ENCODE measurements at regions not wholly inside any gene's neighbourhood (a gene's known extent, or its start where the extent isn't known, plus 50 kb on each side); places are given as distances from the start of the nearest gene placed in this dataset.
"Not testable (repeated sequence)": the region's sequence is repeated elsewhere in the genome, so short reads cannot be mapped to it uniquely, and the experiment has no call there.

DNA sequence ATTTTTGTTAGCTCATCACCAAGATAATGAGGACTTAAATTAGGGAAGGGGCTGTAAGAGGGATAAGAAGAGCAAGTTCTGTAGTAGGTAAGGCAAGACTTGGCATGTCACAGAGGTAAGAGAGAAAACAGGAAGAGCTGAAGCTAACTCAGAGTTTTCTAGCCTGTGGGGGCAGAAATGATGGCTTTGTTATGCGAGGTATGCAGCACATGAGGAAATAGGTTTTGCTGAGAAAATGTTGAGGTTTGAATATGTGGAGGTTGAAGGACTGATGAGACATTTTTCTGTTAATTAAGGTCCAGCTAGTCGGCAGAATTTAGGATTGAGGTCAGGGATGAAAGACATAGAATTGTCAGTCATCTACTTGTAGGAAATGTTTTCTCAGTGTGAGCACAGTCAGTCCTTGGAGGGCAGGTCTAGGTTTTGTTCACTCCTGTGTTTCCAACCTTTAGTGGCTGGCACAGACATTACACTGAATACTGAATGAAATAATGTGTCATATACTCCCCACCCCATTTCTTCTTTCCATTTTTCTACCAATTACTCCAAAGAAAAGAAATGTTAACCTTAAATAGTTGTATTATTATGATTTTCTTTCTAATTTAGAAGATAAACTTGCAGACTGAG, 154.0 kb upstream of the AADAT start:
- Mint-ChIP-seq H3K4me3 (no peak overlapping the region), H3K27me3 (ENCODE audit: low read depth) (no peaks in the 10 kb centered on the region)

DNA sequence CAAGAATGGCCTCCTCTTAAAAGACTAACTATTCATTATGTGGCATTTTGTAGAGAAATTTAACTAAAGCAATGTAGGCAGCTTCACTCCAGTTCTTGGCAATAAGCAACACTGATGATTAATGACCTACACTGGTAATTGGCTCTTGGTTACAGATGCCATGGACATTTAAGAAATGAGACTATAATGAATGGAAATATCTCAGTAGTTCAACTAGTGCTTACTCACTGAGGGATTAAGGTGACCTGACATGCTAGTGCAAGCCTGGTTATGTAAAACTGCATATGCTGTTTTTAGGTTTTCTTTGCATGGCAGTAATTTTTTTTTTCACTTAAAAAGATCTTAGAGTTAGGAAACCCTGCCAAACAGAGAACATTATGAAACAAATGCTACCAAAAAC, 152.7 kb upstream of the AADAT start:
- Mint-ChIP-seq H3K9me3 (no peaks in the 10 kb centered on the region), H3K4me1 (ENCODE audit: low read depth) (no peaks in the 10 kb centered on the region), H3K27ac (no peak overlapping the region), H3K27me3 (ENCODE audit: low read depth) (no peaks in the 10 kb centered on the region), H3K36me3 (ENCODE audit: low read depth) (no peaks in the 10 kb centered on the region), H3K4me3 (no peak overlapping the region)

More for the DNA sequence above, 154.0 kb upstream of the AADAT start:
- no peak overlapping the region for H3K27ac Mint-ChIP-seq
- H3K4me1 Mint-ChIP-seq (ENCODE audit: low read depth) = no peaks in the 10 kb centered on the region
- no peaks in the 10 kb centered on the region for H3K9me3 Mint-ChIP-seq
- H3K36me3 Mint-ChIP-seq (ENCODE audit: low read depth) = no peaks in the 10 kb centered on the region

GRCh38 chr4:170234800-170235199, 145.0 kb upstream of the AADAT start:
- H3K9me3 Mint-ChIP-seq = no peaks in the 10 kb centered on the region
- H3K4me3 Mint-ChIP-seq = no peak overlapping the region
- no peak overlapping the region for H3K27ac Mint-ChIP-seq
- no peaks in the 10 kb centered on the region for H3K27me3 Mint-ChIP-seq (ENCODE audit: low read depth)
- H3K36me3 Mint-ChIP-seq (ENCODE audit: low read depth) = no peaks in the 10 kb centered on the region
- H3K4me1 Mint-ChIP-seq (ENCODE audit: low read depth) = no peaks in the 10 kb centered on the region

- no peaks in the 10 kb centered on the region for H3K9me3 Mint-ChIP-seq
- H3K27me3 Mint-ChIP-seq (ENCODE audit: low read depth) = no peaks in the 10 kb centered on the region
- no peaks in the 10 kb centered on the region for H3K4me1 Mint-ChIP-seq (ENCODE audit: low read depth)
- no peak overlapping the region for H3K4me3 Mint-ChIP-seq
- no peak overlapping the region for H3K27ac Mint-ChIP-seq
- H3K36me3 Mint-ChIP-seq (ENCODE audit: low read depth) = no peaks in the 10 kb centered on the region
Observed at GRCh38 chr4:170231377-170231776, 141.6 kb upstream of the AADAT start.

GRCh38 chr4:170230242-170230641, 140.5 kb upstream of the AADAT start:
- Mint-ChIP-seq H3K27ac (no peak overlapping the region), H3K4me1 (ENCODE audit: low read depth) (no peaks in the 10 kb centered on the region), H3K27me3 (ENCODE audit: low read depth) (no peaks in the 10 kb centered on the region), H3K9me3 (no peaks in the 10 kb centered on the region), H3K36me3 (ENCODE audit: low read depth) (no peaks in the 10 kb centered on the region), H3K4me3 (no peak overlapping the region)

DNA sequence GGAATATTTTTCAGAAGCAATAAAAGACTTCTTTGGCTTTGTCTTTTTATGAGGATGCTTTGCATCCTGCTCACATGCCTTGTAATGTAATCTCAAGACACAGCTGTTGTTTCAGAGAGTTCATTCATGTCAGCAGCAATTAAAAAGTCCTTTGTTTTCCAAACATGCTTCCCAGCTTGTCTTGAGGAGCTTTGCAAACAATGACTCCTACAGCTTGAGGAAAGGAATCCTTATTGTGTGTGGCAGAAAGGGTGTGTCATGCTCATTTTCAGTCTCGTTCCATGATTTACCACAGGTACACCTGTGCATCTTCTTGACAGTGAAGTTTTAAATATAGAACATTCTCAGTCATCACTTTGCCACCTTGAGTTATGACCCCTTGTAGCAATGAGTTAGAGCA, 139.2 kb upstream of the AADAT start:
- Mint-ChIP-seq H3K36me3 (ENCODE audit: low read depth) (no peaks in the 10 kb centered on the region), H3K4me3 (no peak overlapping the region), H3K27ac (no peak overlapping the region), H3K27me3 (ENCODE audit: low read depth) (no peaks in the 10 kb centered on the region), H3K4me1 (ENCODE audit: low read depth) (no peaks in the 10 kb centered on the region), H3K9me3 (no peaks in the 10 kb centered on the region)

GRCh38 chr4:170227928-170228327, 138.2 kb upstream of the AADAT start:
- no peaks in the 10 kb centered on the region for H3K27me3 Mint-ChIP-seq (ENCODE audit: low read depth)
- no peak overlapping the region for H3K27ac Mint-ChIP-seq
- H3K36me3 Mint-ChIP-seq (ENCODE audit: low read depth) = no peaks in the 10 kb centered on the region
- no peaks in the 10 kb centered on the region for H3K4me1 Mint-ChIP-seq (ENCODE audit: low read depth)
- H3K4me3 Mint-ChIP-seq = no peak overlapping the region
- no peaks in the 10 kb centered on the region for H3K9me3 Mint-ChIP-seq

DNA sequence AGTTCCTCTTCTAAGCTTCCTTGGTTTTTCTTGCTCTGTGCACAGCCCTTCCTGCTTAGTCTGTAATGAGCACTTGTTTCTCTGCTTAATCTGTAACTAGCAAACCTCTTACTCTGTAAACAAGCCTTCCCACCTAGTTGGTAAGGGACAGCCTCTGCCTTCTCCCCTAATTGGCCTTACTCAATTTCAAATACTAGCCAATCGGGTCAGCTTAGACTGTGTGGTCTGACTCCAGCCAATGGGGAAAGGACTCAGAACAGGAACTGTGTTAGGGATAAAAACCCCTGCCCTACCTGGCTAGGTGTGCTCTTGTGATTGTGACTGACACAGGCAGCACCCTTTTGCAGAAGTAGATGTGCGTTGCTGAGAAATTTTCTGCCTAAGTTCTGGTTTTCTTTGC, 136.5 kb upstream of the AADAT start:
- Mint-ChIP-seq H3K36me3 (ENCODE audit: low read depth) (no peaks in the 10 kb centered on the region), H3K27ac (no peak overlapping the region), H3K4me1 (ENCODE audit: low read depth) (no peaks in the 10 kb centered on the region), H3K27me3 (ENCODE audit: low read depth) (no peaks in the 10 kb centered on the region), H3K9me3 (no peaks in the 10 kb centered on the region), H3K4me3 (no peak overlapping the region)

DNA sequence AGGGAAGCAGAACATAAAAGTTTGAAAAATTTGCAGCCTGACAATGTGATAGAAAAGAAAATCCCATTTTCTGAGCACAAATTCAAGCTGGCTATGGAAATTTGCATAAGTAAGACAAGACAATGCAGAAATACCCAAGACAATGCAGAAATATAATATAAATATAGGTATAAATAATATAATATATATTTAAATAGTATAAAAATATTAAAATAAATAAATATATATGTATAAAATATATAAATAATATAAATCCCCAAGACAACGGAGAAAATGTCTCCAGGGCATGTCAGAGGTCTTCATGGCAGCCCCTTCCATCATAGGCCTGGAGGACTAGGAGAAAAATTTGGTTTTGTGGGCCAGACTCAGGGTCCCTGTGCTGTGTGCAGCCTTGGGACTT, 125.0 kb upstream of the AADAT start:
- H3K27ac Mint-ChIP-seq = no peak overlapping the region
- H3K9me3 Mint-ChIP-seq = peaks cover 30% of the 10 kb centered on the region
- H3K27me3 Mint-ChIP-seq (ENCODE audit: low read depth) = no peaks in the 10 kb centered on the region
- H3K4me3 Mint-ChIP-seq = no peak overlapping the region
- H3K4me1 Mint-ChIP-seq (ENCODE audit: low read depth) = no peaks in the 10 kb centered on the region
- no peaks in the 10 kb centered on the region for H3K36me3 Mint-ChIP-seq (ENCODE audit: low read depth)

- Mint-ChIP-seq H3K27ac (no peak overlapping the region), H3K4me3 (no peak overlapping the region), H3K4me1 (ENCODE audit: low read depth) (no peaks in the 10 kb centered on the region), H3K9me3 (peaks cover 30% of the 10 kb centered on the region), H3K27me3 (ENCODE audit: low read depth) (no peaks in the 10 kb centered on the region), H3K36me3 (ENCODE audit: low read depth) (no peaks in the 10 kb centered on the region)
Observed at GRCh38 chr4:170214101-170214500, 124.3 kb upstream of the AADAT start.

DNA sequence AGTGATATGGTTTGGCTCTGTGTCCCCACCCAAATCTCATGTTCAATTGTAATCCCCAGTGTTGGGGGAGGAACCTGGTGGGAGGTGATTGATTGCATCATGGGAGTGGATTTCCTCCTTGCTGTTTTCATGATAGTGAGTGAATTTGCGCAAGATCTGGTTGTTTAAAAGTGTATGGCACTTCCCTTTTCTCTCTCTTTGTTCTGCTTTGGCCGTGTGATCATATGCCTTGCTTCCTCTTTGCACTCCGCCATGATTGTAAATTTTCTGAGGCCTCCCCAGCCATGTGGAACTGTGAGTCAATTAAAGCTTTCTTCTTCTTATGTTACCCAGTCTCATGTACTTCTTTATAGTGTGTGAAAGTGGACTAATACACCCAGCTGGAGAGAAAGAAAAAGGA, 113.0 kb upstream of the AADAT start:
- Mint-ChIP-seq H3K4me3 (no peak overlapping the region), H3K27ac (no peak overlapping the region), H3K27me3 (ENCODE audit: low read depth) (no peaks in the 10 kb centered on the region), H3K9me3 (peaks cover 8% of the 10 kb centered on the region), H3K4me1 (ENCODE audit: low read depth) (no peaks in the 10 kb centered on the region), H3K36me3 (ENCODE audit: low read depth) (no peaks in the 10 kb centered on the region)

DNA sequence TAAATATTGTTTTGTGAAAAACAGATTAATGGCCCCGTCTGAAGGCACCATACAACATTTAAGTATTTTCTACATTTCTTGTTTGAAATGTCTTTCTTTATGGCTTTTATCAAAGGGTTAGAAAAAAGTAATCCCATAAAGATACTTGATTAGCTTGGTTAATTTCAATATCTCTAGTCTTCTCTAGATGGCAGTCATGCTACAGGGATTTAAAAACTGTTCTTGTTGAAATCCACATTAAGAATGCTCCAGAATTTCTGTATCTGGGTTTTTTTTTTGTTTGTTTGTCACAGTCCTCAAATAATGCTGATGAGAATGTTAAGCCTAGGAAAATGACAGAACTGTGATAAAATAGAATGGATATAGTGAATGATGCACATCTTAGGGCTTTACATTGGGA, 109.0 kb upstream of the AADAT start:
- no peaks in the 10 kb centered on the region for H3K36me3 Mint-ChIP-seq (ENCODE audit: low read depth)
- no peak overlapping the region for H3K27ac Mint-ChIP-seq
- H3K4me3 Mint-ChIP-seq = no peak overlapping the region
- H3K9me3 Mint-ChIP-seq = peaks cover 7% of the 10 kb centered on the region
- no peaks in the 10 kb centered on the region for H3K27me3 Mint-ChIP-seq (ENCODE audit: low read depth)
- no peaks in the 10 kb centered on the region for H3K4me1 Mint-ChIP-seq (ENCODE audit: low read depth)

DNA sequence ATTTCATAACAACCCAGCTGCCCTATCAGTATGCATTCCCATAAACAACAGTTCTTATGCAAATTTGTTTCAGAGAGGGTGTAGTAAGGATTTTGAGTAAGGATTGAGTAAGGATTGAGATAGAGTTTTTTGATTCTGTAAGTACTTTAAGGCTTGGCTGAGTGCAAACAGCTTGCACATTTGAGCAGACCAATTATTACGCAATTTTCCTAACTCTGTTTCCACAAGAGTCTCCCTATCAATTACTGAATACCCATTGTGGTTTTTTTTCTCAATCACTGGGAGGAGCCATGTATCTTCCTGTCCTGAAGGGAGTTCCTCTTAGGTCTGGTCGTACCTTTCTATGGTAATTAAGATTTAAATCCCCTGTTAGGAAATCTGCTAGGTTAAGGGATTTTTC, 105.0 kb upstream of the AADAT start:
- H3K27me3 Mint-ChIP-seq (ENCODE audit: low read depth); H3K4me1 Mint-ChIP-seq (ENCODE audit: low read depth); H3K9me3 Mint-ChIP-seq: not testable (repeated sequence)

GRCh38 chr4:170193496-170193895, 103.7 kb upstream of the AADAT start:
- Mint-ChIP-seq H3K27me3 (ENCODE audit: low read depth) (no peaks in the 10 kb centered on the region), H3K36me3 (ENCODE audit: low read depth) (no peaks in the 10 kb centered on the region), H3K9me3 (no peaks in the 10 kb centered on the region), H3K4me1 (ENCODE audit: low read depth) (no peaks in the 10 kb centered on the region), H3K4me3 (no peak overlapping the region), H3K27ac (no peak overlapping the region)

More for the DNA sequence above, 105.0 kb upstream of the AADAT start:
- H3K27ac Mint-ChIP-seq; H3K4me3 Mint-ChIP-seq; H3K36me3 Mint-ChIP-seq (ENCODE audit: low read depth): not testable (repeated sequence)

DNA sequence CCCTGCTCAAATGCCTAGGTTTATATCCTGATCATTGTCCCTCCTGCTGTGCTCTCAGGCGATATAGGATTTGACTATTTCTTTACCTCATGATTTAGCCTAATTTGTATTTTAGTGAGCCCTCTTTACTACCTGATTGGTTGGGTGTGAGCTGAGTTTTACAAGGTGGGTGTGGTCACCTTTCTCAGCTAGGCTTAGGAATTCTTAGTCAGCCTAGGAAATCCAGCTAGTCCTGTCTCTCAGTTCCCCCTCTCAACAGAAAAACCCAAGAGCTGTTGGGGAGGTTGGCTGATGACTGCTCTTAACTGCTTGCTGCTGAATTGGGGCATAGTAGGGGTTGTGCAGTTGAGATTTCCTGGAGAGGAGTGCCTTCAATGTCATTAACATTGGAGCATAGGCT, 100.5 kb upstream of the AADAT start:
- Mint-ChIP-seq H3K4me3 (no peak overlapping the region), H3K36me3 (ENCODE audit: low read depth) (no peaks in the 10 kb centered on the region), H3K4me1 (ENCODE audit: low read depth) (no peaks in the 10 kb centered on the region), H3K9me3 (no peaks in the 10 kb centered on the region), H3K27me3 (ENCODE audit: low read depth) (no peaks in the 10 kb centered on the region), H3K27ac (no peak overlapping the region)

DNA sequence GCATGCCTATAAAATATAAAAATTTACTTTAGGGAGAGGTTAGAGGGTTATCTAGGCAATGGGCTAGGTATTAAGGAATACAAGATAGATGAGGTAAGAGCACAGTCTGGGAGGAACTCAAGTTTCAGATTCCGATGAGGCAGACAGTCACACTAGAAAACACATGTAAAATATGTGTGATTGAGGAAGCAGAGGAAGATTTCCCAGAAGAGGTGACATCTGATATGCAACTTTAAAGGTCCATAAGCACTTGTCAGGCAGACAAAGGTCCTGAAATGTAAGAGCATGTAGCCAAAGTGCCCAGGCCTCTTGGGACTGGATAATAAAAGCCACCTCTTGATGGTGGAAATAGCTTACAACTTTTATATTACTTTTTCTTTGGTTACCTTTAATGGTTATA, 81.1 kb upstream of the AADAT start:
- no peak overlapping the region for H3K27ac Mint-ChIP-seq
- no peaks in the 10 kb centered on the region for H3K27me3 Mint-ChIP-seq (ENCODE audit: low read depth)
- H3K9me3 Mint-ChIP-seq = no peaks in the 10 kb centered on the region
- no peak overlapping the region for H3K4me3 Mint-ChIP-seq
- no peaks in the 10 kb centered on the region for H3K36me3 Mint-ChIP-seq (ENCODE audit: low read depth)
- no peaks in the 10 kb centered on the region for H3K4me1 Mint-ChIP-seq (ENCODE audit: low read depth)

Measured in T-helper 1 cell treated with Interleukin-12 subunit alpha and Interleukin-12 subunit beta and Interleukin-4 antibody, amounts not matched to agents 30 μg/mL and 1 μg/mL, for 36 hours (primary cell).